H7 (cell line): ENCODE measurements at regions not wholly inside any gene's neighbourhood (a gene's known extent, or its start where the extent isn't known, plus 50 kb on each side); places are given as distances from the start of the nearest gene placed in this dataset.

Experiments used
- DNase-seq: peaks from one replicate; pipeline ENCODE4 v3.0.0; 2012
- H3K27me3 ChIP-seq: 2 replicates; pipeline ENCODE4 v1.6.0; 2011; ENCODE audit warnings: mild to moderate bottlenecking, low read length; ENCODE audit not compliant: control insufficient read depth, insufficient read depth
- H3K36me3 ChIP-seq: replicated peaks from 2 replicates; pipeline ENCODE4 v1.5.1; 2011; ENCODE audit warnings: low read length; ENCODE audit not compliant: control insufficient read depth, insufficient read depth
- H3K4me3 ChIP-seq: 2 replicates; pipeline ENCODE4 v1.5.1; 2011; ENCODE audit warnings: low read depth, mild to moderate bottlenecking, control low read depth, low read length, moderate library complexity; ENCODE audit not compliant: insufficient read depth

- H3K36me3 ChIP-seq, result no peaks in the 10 kb centered on the region
- no peak for DNase-seq
Measured at GRCh38 chr6:148199584-148199983, 143.1 kb upstream of the SASH1 start.

DNA sequence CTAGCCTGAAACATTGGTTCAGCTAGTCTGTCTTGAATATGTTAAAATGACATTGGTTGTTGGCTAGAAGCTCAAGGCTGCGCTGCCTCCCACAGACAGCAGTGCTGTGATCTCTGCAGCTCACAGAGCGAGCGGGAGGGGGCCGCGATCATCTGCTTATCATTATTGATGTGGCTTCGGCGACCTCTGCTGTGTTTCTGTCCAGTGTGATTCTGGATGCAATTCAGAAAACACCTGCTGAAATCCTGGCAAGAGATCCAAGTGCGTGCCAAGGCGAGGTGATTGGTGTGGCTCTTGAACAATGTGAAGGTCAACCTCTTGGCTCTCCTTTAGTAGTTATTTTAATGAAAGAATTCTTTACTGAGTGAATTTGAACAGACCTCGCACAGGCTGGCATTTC, 142.3 kb upstream of the SASH1 start:
- Histone ChIP-seq H3K27me3 (no peaks in the 10 kb centered on the region), H3K36me3 (no peaks in the 10 kb centered on the region), H3K4me3 (no peak overlapping the region)
- peak; percentile 25 for DNase-seq

More at GRCh38 chr6:148199584-148199983, 143.1 kb upstream of the SASH1 start:
- Histone ChIP-seq H3K27me3 (no peaks in the 10 kb centered on the region), H3K4me3 (no peak overlapping the region)

DNA sequence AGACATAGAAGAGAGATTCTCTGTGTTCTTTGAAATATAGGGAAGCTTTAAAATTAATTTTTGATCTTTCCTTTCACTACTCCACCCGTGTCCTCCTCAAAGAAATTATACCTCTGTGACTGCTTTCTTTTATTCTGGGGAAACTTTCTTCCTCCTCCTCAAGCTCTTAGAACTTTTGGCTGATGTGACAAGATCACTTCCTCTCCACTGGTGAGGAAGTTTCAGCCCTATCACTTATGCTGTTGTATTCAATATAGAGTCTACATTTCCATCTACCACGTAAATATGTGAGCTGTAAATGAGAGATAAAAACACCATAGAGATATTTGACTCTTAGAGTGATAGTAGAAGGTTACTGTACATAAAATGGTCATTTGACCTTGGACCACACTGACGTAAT, 141.9 kb upstream of the SASH1 start:
- H3K27me3 ChIP-seq, result no peaks in the 10 kb centered on the region
- no peaks in the 10 kb centered on the region for H3K36me3 ChIP-seq
- no peak for DNase-seq
- no peak overlapping the region for H3K4me3 ChIP-seq

DNA sequence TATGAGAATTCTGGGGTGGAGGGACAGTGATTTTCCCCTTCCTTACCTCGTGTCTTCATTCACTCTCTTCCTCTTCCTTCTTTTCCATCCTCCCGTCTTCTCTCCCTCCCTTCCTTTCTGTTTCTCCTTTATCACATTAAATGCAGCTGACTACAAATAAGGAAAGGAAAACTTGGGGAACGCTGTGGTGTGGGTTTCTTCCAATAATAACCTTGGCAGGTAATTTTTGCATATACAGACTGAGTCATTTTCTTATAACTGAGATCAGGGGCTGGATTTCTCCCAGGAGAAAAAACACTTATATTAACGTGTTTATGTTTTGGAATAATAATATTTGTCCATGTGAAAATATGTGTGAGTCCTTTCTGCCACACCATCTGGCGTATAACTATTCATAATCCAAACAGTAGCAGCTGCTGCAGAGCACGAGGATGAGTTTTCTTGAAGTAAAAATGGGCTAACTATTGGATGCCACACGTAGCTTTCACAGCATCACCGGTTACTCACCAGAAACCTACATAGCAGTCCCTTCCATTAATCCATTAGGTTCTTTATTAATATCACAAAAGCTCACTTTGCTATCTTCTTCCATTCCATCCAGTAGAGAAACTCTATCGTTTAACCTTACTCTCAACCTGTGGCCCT, 139.2 kb upstream of the SASH1 start:
- no peak for DNase-seq
- Histone ChIP-seq H3K4me3 (no peak overlapping the region), H3K36me3 (no peaks in the 10 kb centered on the region)

DNA sequence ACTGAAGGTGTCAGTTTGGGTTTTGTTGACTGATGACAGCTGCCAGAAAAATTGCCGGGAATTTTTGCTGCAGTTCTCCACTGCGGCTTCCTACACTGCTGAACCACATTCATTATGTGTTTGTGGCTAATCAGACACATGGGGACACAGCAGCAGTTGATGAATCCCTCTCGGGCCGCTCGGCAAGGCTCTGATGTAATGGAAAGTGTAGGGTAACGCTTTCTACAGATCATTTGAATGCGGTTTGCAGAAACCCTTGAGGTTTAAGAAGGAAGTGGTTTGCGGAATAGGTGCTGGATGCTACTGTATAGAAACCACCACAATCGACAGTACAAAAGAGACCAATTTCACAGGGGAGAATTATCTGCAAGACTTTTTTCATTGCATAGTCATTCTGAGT, 138.7 kb upstream of the SASH1 start:
- no peak for DNase-seq
- H3K27me3 ChIP-seq, result no peaks in the 10 kb centered on the region
- no peaks in the 10 kb centered on the region for H3K36me3 ChIP-seq
- no peak overlapping the region for H3K4me3 ChIP-seq

More for the DNA sequence above, 139.2 kb upstream of the SASH1 start:
- no peaks in the 10 kb centered on the region for H3K27me3 ChIP-seq

- DNase-seq, result no peak
- H3K4me3 ChIP-seq, result no peak overlapping the region
- H3K36me3 ChIP-seq, result no peaks in the 10 kb centered on the region
- H3K27me3 ChIP-seq, result no peaks in the 10 kb centered on the region; the same call in 1 of the 2 replicates
Measured at GRCh38 chr6:148208298-148208697, 134.3 kb upstream of the SASH1 start.

- Histone ChIP-seq H3K4me3 (no peak overlapping the region), H3K36me3 (no peaks in the 10 kb centered on the region), H3K27me3 (no peaks in the 10 kb centered on the region; the same call in 1 of the 2 replicates)
- no peak for DNase-seq
Measured at GRCh38 chr6:148211777-148212324, 130.8 kb upstream of the SASH1 start.

DNA sequence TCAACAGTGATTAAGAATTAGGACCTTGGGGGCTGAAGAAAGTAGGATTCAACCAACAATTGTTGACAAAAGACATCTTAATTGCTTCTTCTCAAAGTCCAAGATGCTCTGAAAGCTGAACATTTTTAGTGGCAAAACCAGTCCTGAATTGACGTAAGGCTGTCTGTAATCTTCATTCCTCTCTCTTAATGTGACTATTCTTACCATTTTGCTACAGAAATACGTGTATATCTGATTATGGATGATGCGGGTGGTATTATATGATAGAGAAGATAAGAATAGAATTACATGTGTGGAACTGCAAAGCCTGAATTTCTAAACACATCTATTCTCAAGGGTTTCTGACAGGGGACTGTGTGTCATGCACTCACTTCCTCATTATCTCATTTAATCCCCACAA, 130.3 kb upstream of the SASH1 start:
- Histone ChIP-seq H3K27me3 (no peaks in the 10 kb centered on the region; the same call in 1 of the 2 replicates), H3K4me3 (no peak overlapping the region), H3K36me3 (no peaks in the 10 kb centered on the region)
- no peak for DNase-seq

- Histone ChIP-seq H3K4me3 (no peak overlapping the region), H3K36me3 (no peaks in the 10 kb centered on the region), H3K27me3 (no peaks in the 10 kb centered on the region; the same call in 1 of the 2 replicates)
- no peak for DNase-seq
Measured at GRCh38 chr6:148213366-148213765, 129.3 kb upstream of the SASH1 start.

DNA sequence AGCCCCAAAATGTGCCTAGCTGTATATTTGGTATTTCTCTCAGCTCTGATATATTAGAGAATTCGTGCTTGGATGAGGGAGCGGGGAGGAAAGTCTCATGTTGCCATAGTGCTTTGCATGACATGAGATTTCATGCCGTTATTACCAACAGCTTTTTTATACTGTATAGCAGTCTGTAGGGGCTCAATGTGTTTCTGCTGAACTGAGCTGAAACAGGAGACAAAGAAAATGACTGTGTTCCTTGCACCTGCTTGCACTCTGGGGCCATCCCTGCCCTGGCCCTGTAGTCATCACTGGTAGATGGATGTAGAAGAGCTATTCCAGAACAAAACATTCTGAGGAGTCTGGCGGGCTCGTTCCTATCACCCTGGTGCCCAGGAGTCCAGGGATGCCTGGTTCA, 128.0 kb upstream of the SASH1 start:
- no peaks in the 10 kb centered on the region; the same call in 1 of the 2 replicates for H3K27me3 ChIP-seq
- H3K4me3 ChIP-seq, result no peak overlapping the region
- H3K36me3 ChIP-seq, result no peaks in the 10 kb centered on the region
- no peak for DNase-seq

DNA sequence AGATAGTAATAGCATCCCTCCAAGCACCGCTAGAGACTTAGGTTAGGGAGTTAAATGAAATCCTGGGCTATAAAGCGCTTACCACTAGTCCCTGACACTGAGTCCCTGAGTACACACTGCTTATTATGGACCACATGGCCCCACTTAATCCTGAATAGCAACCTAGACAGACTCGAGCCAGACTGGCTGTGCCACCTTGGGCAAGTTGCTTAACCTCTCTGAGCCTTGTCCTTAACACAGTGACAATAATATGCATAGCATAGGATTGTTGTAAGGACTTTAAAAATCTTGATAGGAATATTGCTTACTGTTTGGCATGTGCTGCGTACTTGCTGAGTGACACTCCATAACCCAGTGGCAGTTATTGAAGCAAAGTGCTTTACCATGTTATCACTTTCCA, 125.6 kb upstream of the SASH1 start:
- DNase-seq, result no peak
- Histone ChIP-seq H3K4me3 (no peak overlapping the region), H3K27me3 (no peaks in the 10 kb centered on the region; the same call in 1 of the 2 replicates), H3K36me3 (no peaks in the 10 kb centered on the region)

GRCh38 chr6:148217921-148218320, 124.7 kb upstream of the SASH1 start:
- H3K4me3 ChIP-seq, result no peak overlapping the region
- no peaks in the 10 kb centered on the region for H3K36me3 ChIP-seq
- no peaks in the 10 kb centered on the region for H3K27me3 ChIP-seq
- no peak for DNase-seq

DNA sequence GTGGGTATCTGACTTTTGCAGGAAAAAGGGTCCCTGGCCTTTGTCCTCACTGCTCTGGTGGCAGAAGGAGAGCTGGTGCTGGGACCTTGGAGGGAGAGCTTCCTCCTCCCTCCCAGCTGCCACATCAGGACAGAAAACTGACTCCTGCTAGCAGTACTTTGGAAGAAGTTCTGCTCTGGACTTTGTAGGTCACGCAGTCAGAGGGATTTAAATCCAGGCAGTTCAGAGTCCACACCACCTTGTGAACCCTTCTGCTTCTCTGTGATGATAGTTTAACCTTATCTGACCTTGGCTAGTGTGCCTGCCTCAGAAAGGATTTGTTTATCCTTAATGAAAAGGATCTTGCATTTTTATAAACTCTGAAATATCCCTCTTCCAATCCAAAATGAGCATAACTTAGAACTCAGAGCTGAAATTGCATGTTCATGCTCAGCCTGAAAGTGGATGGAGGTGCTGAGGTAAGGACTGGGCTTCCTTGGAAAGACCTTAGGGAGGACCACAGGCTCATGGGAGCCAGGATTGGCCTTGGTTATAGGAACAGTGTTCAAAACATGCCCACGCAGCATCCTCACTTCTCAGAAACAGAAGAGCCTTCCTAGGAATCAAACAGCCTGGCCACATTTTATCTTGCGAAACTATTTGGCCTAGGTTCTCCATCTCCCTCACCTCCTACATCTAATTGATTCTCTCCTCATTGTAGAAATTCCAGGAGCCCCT, 123.9 kb upstream of the SASH1 start:
- no peaks in the 10 kb centered on the region for H3K27me3 ChIP-seq
- H3K36me3 ChIP-seq, result no peaks in the 10 kb centered on the region
- DNase-seq, result no peak
- H3K4me3 ChIP-seq, result no peak overlapping the region

GRCh38 chr6:148221196-148221979, 121.2 kb upstream of the SASH1 start:
- H3K27me3 ChIP-seq, result no peaks in the 10 kb centered on the region

More at GRCh38 chr6:148221196-148221979, 121.2 kb upstream of the SASH1 start:
- no peaks in the 10 kb centered on the region for H3K36me3 ChIP-seq
- DNase-seq, result no peak
- no peak overlapping the region for H3K4me3 ChIP-seq
